GM23248 (cell line): ENCODE measurements at regions not wholly inside any gene's neighbourhood (a gene's known extent, or its start where the extent isn't known, plus 50 kb on each side); places are given as distances from the start of the nearest gene placed in this dataset.
A peak's percentile ranks its signal among the peaks of the same experiment; 100 is the strongest.

Source experiments
- DNase-seq: peaks from one replicate; pipeline ENCODE4 v3.0.0-alpha.2; 2015
- H2AFZ ChIP-seq: fragments of 200-600 bp; sonication (generic); 2 replicates; pipeline ENCODE4 v1.6.1; 2016; ENCODE audit warnings: antibody characterized with exemption
- H3F3A ChIP-seq: fragments of 200-600 bp; sonication (generic); 2 replicates; pipeline ENCODE4 v1.6.1; 2016; ENCODE audit warnings: mild to moderate bottlenecking, antibody characterized with exemption, mixed run types; ENCODE audit not compliant: insufficient read depth
- H3K27ac ChIP-seq: fragments of 200-600 bp; sonication (generic); 2 replicates; pipeline ENCODE4 v1.5.1; 2016; ENCODE audit warnings: mild to moderate bottlenecking
- H3K27me3 ChIP-seq: fragments of 200-600 bp; sonication (generic); replicated peaks from 2 replicates; pipeline ENCODE4 v1.6.1; 2016; ENCODE audit warnings: mild to moderate bottlenecking; ENCODE audit not compliant: insufficient read depth
- H3K36me3 ChIP-seq: fragments of 200-600 bp; sonication (generic); 2 replicates; pipeline ENCODE4 v1.6.1; 2016; ENCODE audit warnings: low read depth, mild to moderate bottlenecking
- H3K4me1 ChIP-seq: fragments of 200-600 bp; sonication (generic); 2 replicates; pipeline ENCODE4 v1.6.1; 2016; ENCODE audit warnings: mild to moderate bottlenecking; ENCODE audit not compliant: insufficient read depth
- H3K4me2 ChIP-seq: fragments of 200-600 bp; sonication (generic); one replicate; pipeline ENCODE4 v1.6.1; 2016; ENCODE audit warnings: mild to moderate bottlenecking; ENCODE audit not compliant: unreplicated experiment
- H3K4me3 ChIP-seq: fragments of 200-600 bp; sonication (generic); 2 replicates; pipeline ENCODE4 v1.5.1; 2016; ENCODE audit warnings: mild to moderate bottlenecking
- H3K79me2 ChIP-seq: fragments of 200-600 bp; sonication (generic); 2 replicates; pipeline ENCODE4 v1.6.1; 2016; ENCODE audit warnings: mild to moderate bottlenecking; ENCODE audit not compliant: insufficient read depth
- H3K9ac ChIP-seq: fragments of 200-600 bp; sonication (generic); 2 replicates; pipeline ENCODE4 v1.6.1; 2016; ENCODE audit warnings: mild to moderate bottlenecking
- H3K9me2 ChIP-seq: fragments of 200-600 bp; sonication (generic); 2 replicates; pipeline ENCODE4 v1.6.1; 2016; ENCODE audit warnings: mixed run types, mild to moderate bottlenecking, moderate library complexity; ENCODE audit not compliant: insufficient read depth
- H3K9me3 ChIP-seq: fragments of 200-600 bp; sonication (generic); one replicate; pipeline ENCODE4 v1.6.1; 2017; ENCODE audit warnings: low read depth
- H4K20me1 ChIP-seq: fragments of 200-600 bp; sonication (generic); 2 replicates; pipeline ENCODE4 v1.6.0; 2016; ENCODE audit not compliant: insufficient read depth
- EZH2 ChIP-seq: fragments of 200-600 bp; sonication (generic); IDR thresholded peaks from 2 replicates; pipeline ENCODE4 v1.6.1; 2018; ENCODE audit warnings: antibody characterized with exemption, mild to moderate bottlenecking; ENCODE audit not compliant: insufficient read depth, poor library complexity, severe bottlenecking
- EZH2phosphoT487 ChIP-seq: fragments of 200-600 bp; sonication (generic); IDR thresholded peaks from 2 replicates; pipeline ENCODE4 v1.6.1; 2018; ENCODE audit warnings: antibody characterized with exemption, moderate library complexity, mild to moderate bottlenecking, low read depth; ENCODE audit not compliant: insufficient read depth
- WGBS, 2 experiments: methylation state at CpG; one replicate each; pipeline ENCODE4 v1.1.6; 2015 to 2017; ENCODE audit warnings: low lambda C conversion rate in 2 of 2, low coverage in 1 of 2; ENCODE audit errors: missing lambda C conversion rate in 2 of 2; 5-methylcytosine and 5-hydroxymethylcytosine counted together
- in situ Hi-C: fragments of 300-500 bp; cut with MboI; formaldehyde crosslinking; loops from 2 replicates; pipeline ENCODE4 v1.15.0; 2020

DNA sequence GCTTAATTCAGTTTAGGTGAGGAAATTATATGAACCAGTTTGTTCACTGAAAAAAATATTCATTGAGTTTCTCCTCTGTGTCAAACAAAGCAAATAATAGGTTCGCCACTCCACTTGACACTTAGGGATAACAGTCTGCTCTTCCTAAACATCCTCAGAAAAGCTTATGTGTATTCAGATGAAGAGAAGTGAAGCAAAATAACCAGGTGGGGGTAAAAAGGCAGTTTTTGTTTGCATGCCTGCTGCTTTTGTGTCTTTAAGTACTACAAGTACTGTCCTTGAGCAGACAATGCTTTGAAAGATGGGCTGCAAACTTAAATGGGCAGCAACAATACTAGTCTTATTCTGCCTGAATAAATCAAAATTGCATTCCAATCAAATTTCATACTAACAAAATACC lies 910.7 kb upstream of the MDGA2 start:
- in situ Hi-C loops, result no loop called here
- H4K20me1 ChIP-seq, result no peaks in the 10 kb centered on the region
- WGBS, 2 experiments, result 14 to 29% methylated on average over 1 of the region's 1 CpG

DNA sequence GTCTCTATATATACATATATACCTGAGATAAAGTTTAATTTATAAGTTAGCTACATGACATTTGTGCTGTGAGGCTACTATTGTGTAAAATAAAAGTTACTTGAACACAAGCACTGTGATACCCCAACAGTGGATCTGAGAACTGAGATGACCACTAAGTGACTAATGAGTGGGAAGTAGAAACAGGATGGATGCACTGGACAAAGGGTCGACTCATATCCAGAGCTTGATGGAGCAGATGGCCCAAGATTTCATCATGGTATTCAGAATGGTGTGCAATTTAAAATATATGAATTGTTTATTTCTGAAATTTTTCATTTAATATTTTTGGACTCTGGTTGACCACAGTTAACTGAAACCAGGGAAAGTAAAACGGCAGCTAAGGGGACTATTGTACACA lies 908.6 kb upstream of the MDGA2 start:
- peaks cover 4% of the 10 kb centered on the region for H3K9me3 ChIP-seq
- H3K4me2 ChIP-seq, result no peak overlapping the region
- H3K4me1 ChIP-seq, result no peaks in the 10 kb centered on the region
- H3K36me3 ChIP-seq, result no peaks in the 10 kb centered on the region
- no peaks in the 10 kb centered on the region for H3K27me3 ChIP-seq
- TF ChIP-seq EZH2, result no peak
- TF ChIP-seq EZH2phosphoT487, result no peak
- no peaks in the 10 kb centered on the region for H4K20me1 ChIP-seq
- DNase-seq, result peak; percentile 0
- H3K9me2 ChIP-seq, result no peaks in the 10 kb centered on the region
- H3F3A ChIP-seq, result no peaks in the 10 kb centered on the region
- no peaks in the 10 kb centered on the region for H3K79me2 ChIP-seq
- H3K4me3 ChIP-seq, result no peak overlapping the region
- H3K9ac ChIP-seq, result no peak overlapping the region
- in situ Hi-C loops, result no loop called here
- H2AFZ ChIP-seq, result no peak overlapping the region
- WGBS, 2 experiments, result 0 to 1% methylated on average over 2 of the region's 2 CpGs
- H3K27ac ChIP-seq, result no peak overlapping the region

More for the DNA sequence above, 910.7 kb upstream of the MDGA2 start:
- Histone ChIP-seq H3K79me2 (no peaks in the 10 kb centered on the region), H3F3A (no peaks in the 10 kb centered on the region), H3K36me3 (no peaks in the 10 kb centered on the region), H3K27ac (no peak overlapping the region), H3K9me3 (peaks cover 4% of the 10 kb centered on the region), H3K27me3 (no peaks in the 10 kb centered on the region), H3K4me2 (no peak overlapping the region), H3K4me3 (no peak overlapping the region), H3K9ac (no peak overlapping the region), H2AFZ (no peak overlapping the region), H3K4me1 (no peaks in the 10 kb centered on the region), H3K9me2 (no peaks in the 10 kb centered on the region)
- TF ChIP-seq EZH2 (no peak), EZH2phosphoT487 (no peak)
- DNase-seq, result no peak

DNA sequence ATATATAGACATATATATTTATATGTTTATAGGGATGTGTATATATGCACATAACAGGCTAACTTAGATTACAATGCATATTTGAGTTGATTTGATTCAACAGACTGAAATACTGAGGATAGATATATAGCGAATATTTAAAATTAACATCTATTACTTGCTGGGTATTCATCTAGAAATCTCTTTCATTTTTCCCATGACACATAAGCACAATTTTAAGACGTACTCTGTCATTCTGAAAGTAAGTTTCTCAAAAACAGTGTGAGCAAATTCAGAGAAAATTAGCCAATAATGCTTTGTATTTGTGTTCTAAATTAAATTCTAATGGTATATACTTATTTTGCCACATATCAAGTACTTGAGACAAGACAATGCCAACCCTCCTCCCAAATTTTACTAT lies 907.5 kb upstream of the MDGA2 start:
- Histone ChIP-seq H3K27me3 (no peaks in the 10 kb centered on the region), H3F3A (no peaks in the 10 kb centered on the region), H3K4me2 (no peak overlapping the region), H3K4me1 (no peaks in the 10 kb centered on the region), H4K20me1 (no peaks in the 10 kb centered on the region), H3K36me3 (no peaks in the 10 kb centered on the region), H3K9me2 (no peaks in the 10 kb centered on the region), H3K9ac (no peak overlapping the region), H3K9me3 (peaks cover 4% of the 10 kb centered on the region), H3K27ac (no peak overlapping the region), H3K79me2 (no peaks in the 10 kb centered on the region), H2AFZ (no peak overlapping the region), H3K4me3 (no peak overlapping the region)
- TF ChIP-seq EZH2 (no peak), EZH2phosphoT487 (no peak)
- no peak for DNase-seq
- 15 to 31% methylated on average over 2 of the region's 2 CpGs for WGBS, 2 experiments
- in situ Hi-C loops, result no loop called here

DNA sequence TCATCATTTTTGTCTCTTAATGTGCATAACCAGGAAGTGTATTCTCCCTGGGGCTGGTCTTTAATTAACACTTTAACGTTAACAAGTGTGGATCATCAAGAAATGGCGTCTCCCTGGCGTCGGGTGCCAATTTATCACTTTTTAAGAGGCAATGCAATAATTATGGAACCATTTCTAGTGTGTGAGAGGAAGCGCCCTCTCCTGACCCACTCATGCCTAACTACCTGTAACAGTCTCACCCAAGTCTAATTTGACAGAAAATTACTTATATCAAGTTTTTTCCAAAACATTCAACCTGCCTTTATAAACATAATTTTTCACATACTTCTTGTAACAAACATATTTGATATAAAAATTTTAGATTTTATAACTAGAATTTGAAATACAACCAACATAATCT lies 905.3 kb upstream of the MDGA2 start:
- Histone ChIP-seq H3K27ac (no peak overlapping the region), H3K9ac (no peak overlapping the region), H3K27me3 (no peaks in the 10 kb centered on the region), H3K4me3 (no peak overlapping the region), H2AFZ (no peak overlapping the region), H3K79me2 (no peaks in the 10 kb centered on the region), H3K9me2 (no peaks in the 10 kb centered on the region), H4K20me1 (no peaks in the 10 kb centered on the region), H3K9me3 (no peaks in the 10 kb centered on the region), H3K4me2 (no peak overlapping the region), H3F3A (no peaks in the 10 kb centered on the region), H3K4me1 (no peaks in the 10 kb centered on the region), H3K36me3 (no peaks in the 10 kb centered on the region)
- WGBS, 2 experiments, result 24 to 27% methylated on average over 5 of the region's 5 CpGs
- TF ChIP-seq EZH2phosphoT487 (no peak), EZH2 (no peak)
- in situ Hi-C loops, result no loop called here
- no peak for DNase-seq

DNA sequence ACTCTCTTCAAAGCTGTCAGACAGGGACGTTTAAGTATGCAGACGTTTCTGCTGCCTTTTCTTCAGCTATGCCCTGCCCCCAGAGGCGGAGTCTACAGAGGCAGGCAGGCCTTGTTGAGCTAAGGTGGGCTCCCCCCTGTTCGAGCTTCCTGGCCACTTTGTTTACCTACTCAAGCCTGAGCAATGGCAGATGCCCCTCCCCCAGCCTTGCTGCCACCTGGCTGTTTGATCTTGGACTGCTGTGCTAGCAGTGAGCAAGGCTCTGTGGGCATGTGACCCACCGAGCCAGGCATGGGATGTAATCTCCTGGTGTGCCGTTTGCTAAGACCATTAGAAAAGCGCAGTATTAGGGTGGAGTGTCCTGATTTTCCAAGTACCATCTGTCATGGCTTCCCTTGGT lies 900.4 kb upstream of the MDGA2 start:
- Histone ChIP-seq H3K4me1 (no peaks in the 10 kb centered on the region), H3K27ac (no peak overlapping the region), H3K9me2 (no peaks in the 10 kb centered on the region), H2AFZ (no peak overlapping the region), H3K9me3 (no peaks in the 10 kb centered on the region), H3K79me2 (no peaks in the 10 kb centered on the region), H3K36me3 (no peaks in the 10 kb centered on the region), H3F3A (no peaks in the 10 kb centered on the region), H3K4me3 (no peak overlapping the region), H4K20me1 (no peaks in the 10 kb centered on the region), H3K4me2 (no peak overlapping the region), H3K9ac (no peak overlapping the region), H3K27me3 (no peaks in the 10 kb centered on the region)
- WGBS, 2 experiments, result 6 to 14% methylated on average over 7 of the region's 7 CpGs
- in situ Hi-C loops, result no loop called here
- no peak for DNase-seq
- TF ChIP-seq EZH2 (no peak), EZH2phosphoT487 (no peak)
